OCI-LY1 (cell line): ENCODE measurements at regions not wholly inside any gene's neighbourhood (a gene's known extent, or its start where the extent isn't known, plus 50 kb on each side); places are given as distances from the start of the nearest gene placed in this dataset.

Experiments used
- H2AFZ ChIP-seq: fragments of 200-600 bp; sonication (generic), shearing (Covaris generic); 2 replicates; pipeline ENCODE4 v1.6.0; 2014; ENCODE audit warnings: antibody characterized with exemption, mild to moderate bottlenecking, low read length
- H3F3A ChIP-seq: fragments of 200-600 bp; sonication (generic), shearing (Covaris generic); 2 replicates; pipeline ENCODE4 v1.6.0; 2014; ENCODE audit warnings: mild to moderate bottlenecking, antibody characterized with exemption, low read length, moderate library complexity; ENCODE audit not compliant: insufficient read depth
- H3K27ac ChIP-seq: fragments of 200-600 bp; sonication (generic); 2 replicates; pipeline ENCODE4 v1.5.1; 2014; ENCODE audit warnings: low read length, mixed run types, mild to moderate bottlenecking, low read depth; ENCODE audit not compliant: poor library complexity, severe bottlenecking
- H3K27me3 ChIP-seq: fragments of 200-600 bp; sonication (generic); 2 replicates; pipeline ENCODE4 v1.6.0; 2014; ENCODE audit warnings: antibody characterized with exemption, mild to moderate bottlenecking, low read length, moderate library complexity; ENCODE audit not compliant: insufficient read depth
- H3K36me3 ChIP-seq: fragments of 200-600 bp; sonication (generic); 2 replicates; pipeline ENCODE4 v1.6.1; 2014; ENCODE audit warnings: mild to moderate bottlenecking, antibody characterized with exemption, low read length, moderate library complexity, mixed read lengths; ENCODE audit not compliant: insufficient read depth
- H3K4me1 ChIP-seq: fragments of 200-600 bp; sonication (generic); 2 replicates; pipeline ENCODE4 v1.5.1; 2014; ENCODE audit warnings: mild to moderate bottlenecking, low read length, moderate library complexity; ENCODE audit not compliant: insufficient read depth, severe bottlenecking
- H3K4me2 ChIP-seq: fragments of 200-600 bp; sonication (generic), shearing (Covaris generic); 2 replicates; pipeline ENCODE4 v1.6.1; 2014; ENCODE audit warnings: low read length
- H3K4me3 ChIP-seq: fragments of 200-600 bp; sonication (generic); 2 replicates; pipeline ENCODE4 v1.5.1; 2014; ENCODE audit warnings: low read length, low read depth, mild to moderate bottlenecking, mixed read lengths; ENCODE audit not compliant: poor library complexity, severe bottlenecking
- H3K79me2 ChIP-seq: fragments of 200-600 bp; shearing (Covaris generic); 2 replicates; pipeline ENCODE4 v1.6.1; 2016; ENCODE audit warnings: mixed run types, low read length, mixed read lengths; ENCODE audit not compliant: insufficient read depth
- H3K9ac ChIP-seq: fragments of 200-600 bp; sonication (generic), shearing (Covaris generic); 2 replicates; pipeline ENCODE4 v1.6.1; 2014; ENCODE audit warnings: mild to moderate bottlenecking, low read length, mixed read lengths
- H3K9me2 ChIP-seq: fragments of 200-600 bp; sonication (generic), shearing (Covaris generic); 2 replicates; pipeline ENCODE4 v1.6.1; 2014; ENCODE audit warnings: low read depth, mild to moderate bottlenecking, low read length, mixed read lengths
- H3K9me3 ChIP-seq: fragments of 200-600 bp; shearing (Covaris generic); 2 replicates; pipeline ENCODE4 v1.6.1; 2014; ENCODE audit warnings: low read length, mixed read lengths
- H4K20me1 ChIP-seq: fragments of 200-600 bp; sonication (generic), shearing (Covaris generic); 2 replicates; pipeline ENCODE4 v1.6.0; 2016; ENCODE audit warnings: mild to moderate bottlenecking, low read length; ENCODE audit not compliant: insufficient read depth
- EZH2 ChIP-seq: fragments of 200-600 bp; sonication (generic), shearing (Covaris generic); IDR thresholded peaks from 2 replicates; pipeline ENCODE4 v1.8.0; 2017; ENCODE audit warnings: borderline replicate concordance, mixed run types, mild to moderate bottlenecking, antibody characterized with exemption, low read length, moderate library complexity, mixed read lengths
- TF ChIP-seq, protein P1 (sequence below): fragments of 200-600 bp; sonication (generic), shearing (Covaris generic); IDR thresholded peaks from 2 replicates; pipeline ENCODE4 v1.5.1; 2017; ENCODE audit warnings: mild to moderate bottlenecking, antibody characterized with exemption, low read length, moderate library complexity, mixed read lengths

DNA sequence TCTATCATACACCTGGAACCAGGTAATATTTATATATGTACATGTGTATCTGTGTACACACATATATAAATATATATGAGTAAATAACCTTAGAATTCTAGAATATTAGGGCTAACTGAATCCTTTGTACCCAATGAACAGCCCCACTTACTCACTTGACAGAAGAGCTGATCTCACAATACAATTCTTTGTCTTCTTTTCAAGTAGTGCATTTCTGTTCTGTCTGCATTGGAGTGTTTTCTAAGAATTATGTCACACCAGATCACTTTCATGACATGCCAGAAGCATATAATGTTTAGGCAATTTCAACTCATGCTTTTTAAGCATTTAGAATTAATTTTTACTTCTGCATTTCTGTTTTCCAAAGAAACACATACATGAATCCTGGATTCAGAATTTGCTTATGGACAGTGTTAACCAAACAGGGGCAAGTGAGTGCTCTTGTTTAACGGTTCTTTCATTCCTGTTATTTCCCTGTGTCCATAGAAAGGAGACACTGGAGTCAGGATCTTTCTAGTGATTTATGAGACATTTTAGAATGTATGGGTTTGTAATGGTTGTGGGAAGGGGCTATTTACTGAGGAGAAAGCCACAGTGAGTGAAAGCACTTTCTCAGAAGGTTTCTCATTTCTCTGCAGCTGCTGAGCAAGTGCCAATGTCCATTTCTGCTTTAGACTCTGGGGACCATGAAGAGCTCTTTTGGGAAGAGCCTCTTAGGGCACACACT lies 123.2 kb downstream of the RMI1 start:
- Histone ChIP-seq H2AFZ (no peak overlapping the region), H3K36me3 (no peaks in the 10 kb centered on the region), H3K79me2 (no peaks in the 10 kb centered on the region), H3F3A (no peaks in the 10 kb centered on the region), H3K9me3 (no peaks in the 10 kb centered on the region), H3K9me2 (no peaks in the 10 kb centered on the region), H3K4me1 (no peaks in the 10 kb centered on the region), H4K20me1 (no peaks in the 10 kb centered on the region), H3K9ac (no peak overlapping the region), H3K27ac (no peak overlapping the region), H3K4me2 (no peak overlapping the region), H3K27me3 (no peaks in the 10 kb centered on the region), H3K4me3 (no peak overlapping the region)
- TF ChIP-seq, protein P1, sequence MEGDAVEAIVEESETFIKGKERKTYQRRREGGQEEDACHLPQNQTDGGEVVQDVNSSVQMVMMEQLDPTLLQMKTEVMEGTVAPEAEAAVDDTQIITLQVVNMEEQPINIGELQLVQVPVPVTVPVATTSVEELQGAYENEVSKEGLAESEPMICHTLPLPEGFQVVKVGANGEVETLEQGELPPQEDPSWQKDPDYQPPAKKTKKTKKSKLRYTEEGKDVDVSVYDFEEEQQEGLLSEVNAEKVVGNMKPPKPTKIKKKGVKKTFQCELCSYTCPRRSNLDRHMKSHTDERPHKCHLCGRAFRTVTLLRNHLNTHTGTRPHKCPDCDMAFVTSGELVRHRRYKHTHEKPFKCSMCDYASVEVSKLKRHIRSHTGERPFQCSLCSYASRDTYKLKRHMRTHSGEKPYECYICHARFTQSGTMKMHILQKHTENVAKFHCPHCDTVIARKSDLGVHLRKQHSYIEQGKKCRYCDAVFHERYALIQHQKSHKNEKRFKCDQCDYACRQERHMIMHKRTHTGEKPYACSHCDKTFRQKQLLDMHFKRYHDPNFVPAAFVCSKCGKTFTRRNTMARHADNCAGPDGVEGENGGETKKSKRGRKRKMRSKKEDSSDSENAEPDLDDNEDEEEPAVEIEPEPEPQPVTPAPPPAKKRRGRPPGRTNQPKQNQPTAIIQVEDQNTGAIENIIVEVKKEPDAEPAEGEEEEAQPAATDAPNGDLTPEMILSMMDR, result no peak
- no peak for TF ChIP-seq EZH2

DNA sequence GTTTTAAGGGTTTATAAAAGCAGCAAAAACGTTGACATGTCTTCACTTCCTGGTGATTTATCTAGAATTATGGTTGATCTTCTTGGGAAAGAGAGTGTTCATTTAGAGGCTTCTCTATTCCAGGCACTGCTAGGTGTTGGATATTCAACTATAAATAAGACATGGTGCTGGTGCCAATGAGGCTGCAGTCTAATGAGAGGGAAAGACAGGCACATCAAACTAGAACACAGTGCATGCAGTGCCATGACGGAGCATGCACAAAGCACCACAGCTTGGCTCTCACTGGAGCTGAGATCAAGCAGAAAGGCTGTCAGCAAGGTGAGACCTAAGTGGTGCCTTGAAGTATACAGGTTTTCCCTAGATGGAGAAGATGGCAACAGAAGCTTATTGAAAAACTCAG lies 126.5 kb downstream of the RMI1 start:
- Histone ChIP-seq H3K9me3 (no peaks in the 10 kb centered on the region), H4K20me1 (no peaks in the 10 kb centered on the region), H3F3A (no peaks in the 10 kb centered on the region), H3K27me3 (no peaks in the 10 kb centered on the region), H3K36me3 (no peaks in the 10 kb centered on the region), H3K9me2 (no peaks in the 10 kb centered on the region), H3K27ac (no peak overlapping the region), H2AFZ (no peak overlapping the region), H3K9ac (no peak overlapping the region), H3K4me2 (no peak overlapping the region), H3K4me3 (no peak overlapping the region), H3K4me1 (no peaks in the 10 kb centered on the region), H3K79me2 (no peaks in the 10 kb centered on the region)
- no peak for TF ChIP-seq EZH2
- TF ChIP-seq, protein P1, result no peak

DNA sequence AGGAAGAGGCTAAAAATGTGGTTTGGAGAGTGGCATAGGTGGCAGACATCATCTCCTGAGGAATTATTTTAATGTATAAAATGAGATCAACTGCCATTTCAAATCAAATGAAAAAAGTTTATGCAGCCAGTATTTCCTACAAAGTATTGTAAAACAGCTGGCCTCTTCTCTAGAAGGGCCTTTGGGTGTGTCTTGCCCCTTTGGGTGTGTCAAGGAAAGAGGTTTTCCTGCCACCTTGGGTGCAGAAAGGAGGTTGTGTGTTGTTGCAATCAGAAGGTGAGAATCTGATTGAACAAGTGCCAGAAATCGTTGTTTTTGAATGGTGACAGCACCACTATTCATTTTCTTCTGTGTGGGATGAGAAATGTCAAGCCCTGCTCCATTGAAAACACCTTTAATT lies 127.4 kb downstream of the RMI1 start:
- no peaks in the 10 kb centered on the region for H3F3A ChIP-seq
- H3K27ac ChIP-seq, result no peak overlapping the region
- H3K27me3 ChIP-seq, result no peaks in the 10 kb centered on the region
- no peak overlapping the region for H2AFZ ChIP-seq
- H3K4me1 ChIP-seq, result no peaks in the 10 kb centered on the region
- no peak overlapping the region for H3K4me3 ChIP-seq
- H3K4me2 ChIP-seq, result no peak overlapping the region
- no peaks in the 10 kb centered on the region for H3K9me2 ChIP-seq
- H3K79me2 ChIP-seq, result no peaks in the 10 kb centered on the region
- TF ChIP-seq EZH2, result no peak
- TF ChIP-seq, protein P1, result no peak
- H3K9me3 ChIP-seq, result no peaks in the 10 kb centered on the region
- H3K36me3 ChIP-seq, result no peaks in the 10 kb centered on the region
- H4K20me1 ChIP-seq, result no peaks in the 10 kb centered on the region
- no peak overlapping the region for H3K9ac ChIP-seq
